Tibial artery (tissue), 4 donors: ENCODE measurements at regions not wholly inside any gene's neighbourhood (a gene's known extent, or its start where the extent isn't known, plus 50 kb on each side); places are given as distances from the start of the nearest gene placed in this dataset.

ENCODE experiments used
- DNase-seq, 2 donors: peaks; one replicate each; pipeline ENCODE4 v3.0.0-alpha.2; 2019
- H3K27ac ChIP-seq, 2 donors: fragments of 200-600 bp; sonication (generic) in 1 of 2; 1 replicate in 1 of 2; 2 replicates in 1 of 2; pipeline ENCODE4 v1.5.1; 2018 to 2019; ENCODE audit warnings: mild to moderate bottlenecking in 1 of 2
- H3K27me3 ChIP-seq, 2 donors: fragments of 200-600 bp; sonication (generic) in 1 of 2; one replicate each; pipeline versions ENCODE4 v1.5.1 to v1.6.0; 2016 to 2019
- H3K36me3 ChIP-seq, 3 donors: fragments of 200-600 bp; sonication (generic) in 2 of 3; one replicate each; pipeline ENCODE4 v1.5.1; 2016 to 2019; ENCODE audit warnings: mild to moderate bottlenecking in 2 of 3
- H3K4me1 ChIP-seq, 4 donors: fragments of 200-600 bp; sonication (generic) in 2 of 4; 1 replicate in 3 of 4; 2 replicates in 1 of 4; pipeline ENCODE4 v1.5.1; 2016 to 2019
- H3K4me3 ChIP-seq, 2 donors: fragments of 200-600 bp; sonication (generic) in 1 of 2; 1 replicate in 1 of 2; 2 replicates in 1 of 2; pipeline ENCODE4 v1.5.1; 2018 to 2019; ENCODE audit warnings: mild to moderate bottlenecking in 2 of 2
- H3K9me3 ChIP-seq, 3 donors: fragments of 200-600 bp; sonication (generic) in 1 of 3; one replicate each; pipeline ENCODE4 v1.5.1; 2016 to 2019
- intact Hi-C: fragments of 100-400 bp; cut with DNase I; formaldehyde crosslinking; loops from one replicate; pipeline ENCODE4 v1.15.0; 2023; ENCODE audit warnings: low total_unique reads
- TF ChIP-seq, protein P1 (sequence below), 2 experiments: fragments of 200-600 bp in 1 of 2; fragments of 450-650 bp in 1 of 2; IDR thresholded peaks; one replicate each; pipeline ENCODE4 v1.5.1; 2017 to 2019; ENCODE audit warnings: antibody characterized with exemption in 2 of 2, mild to moderate bottlenecking in 1 of 2, moderate library complexity in 1 of 2

DNA sequence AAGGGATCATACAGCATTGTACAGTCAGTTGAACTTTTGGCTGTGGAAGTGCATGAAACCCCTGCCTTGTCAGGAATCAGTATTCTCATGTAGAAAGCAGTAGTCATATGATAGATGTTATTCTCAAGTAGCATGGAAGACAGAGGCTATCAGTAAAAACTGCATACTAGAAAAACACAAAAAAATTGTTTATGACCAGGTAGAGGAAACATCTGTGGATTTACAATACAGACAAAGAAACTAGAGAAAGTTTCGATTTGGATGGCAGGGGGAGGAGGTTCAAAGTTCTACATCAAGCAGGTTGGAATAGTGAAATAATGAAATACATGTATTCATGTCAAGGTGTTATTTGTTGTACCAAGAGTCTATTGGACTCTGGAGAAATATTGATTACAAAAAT is 212.3 kb upstream of the DDI1 start:
- no peaks in the 10 kb centered on the region for H3K27me3 ChIP-seq
- H3K4me3 ChIP-seq, result no peak overlapping the region
- TF ChIP-seq, protein P1, sequence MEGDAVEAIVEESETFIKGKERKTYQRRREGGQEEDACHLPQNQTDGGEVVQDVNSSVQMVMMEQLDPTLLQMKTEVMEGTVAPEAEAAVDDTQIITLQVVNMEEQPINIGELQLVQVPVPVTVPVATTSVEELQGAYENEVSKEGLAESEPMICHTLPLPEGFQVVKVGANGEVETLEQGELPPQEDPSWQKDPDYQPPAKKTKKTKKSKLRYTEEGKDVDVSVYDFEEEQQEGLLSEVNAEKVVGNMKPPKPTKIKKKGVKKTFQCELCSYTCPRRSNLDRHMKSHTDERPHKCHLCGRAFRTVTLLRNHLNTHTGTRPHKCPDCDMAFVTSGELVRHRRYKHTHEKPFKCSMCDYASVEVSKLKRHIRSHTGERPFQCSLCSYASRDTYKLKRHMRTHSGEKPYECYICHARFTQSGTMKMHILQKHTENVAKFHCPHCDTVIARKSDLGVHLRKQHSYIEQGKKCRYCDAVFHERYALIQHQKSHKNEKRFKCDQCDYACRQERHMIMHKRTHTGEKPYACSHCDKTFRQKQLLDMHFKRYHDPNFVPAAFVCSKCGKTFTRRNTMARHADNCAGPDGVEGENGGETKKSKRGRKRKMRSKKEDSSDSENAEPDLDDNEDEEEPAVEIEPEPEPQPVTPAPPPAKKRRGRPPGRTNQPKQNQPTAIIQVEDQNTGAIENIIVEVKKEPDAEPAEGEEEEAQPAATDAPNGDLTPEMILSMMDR (IDR thresholded peaks at IDR 0.05), result no peak

DNA sequence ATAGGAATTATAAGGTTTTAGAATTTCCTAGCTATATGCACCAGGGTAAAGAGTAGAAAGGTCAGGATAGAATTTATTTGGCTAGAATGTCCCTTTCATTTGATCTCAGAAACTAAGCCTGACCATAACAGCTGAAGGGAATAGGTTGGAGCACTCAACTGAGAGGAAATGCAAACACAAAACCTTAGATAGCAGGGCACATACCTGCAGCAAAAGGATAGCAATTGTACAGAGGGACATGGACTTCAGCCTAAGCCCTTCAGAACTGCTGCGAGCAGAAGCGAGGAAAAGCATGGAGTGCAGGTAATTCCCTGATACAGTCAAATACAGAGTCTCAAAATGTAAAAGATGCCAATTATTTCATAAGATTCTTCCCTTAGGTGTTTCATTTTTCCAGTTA is 211.0 kb upstream of the DDI1 start:
- H3K36me3 ChIP-seq, result no peaks in the 10 kb centered on the region

More for the DNA sequence above, 212.3 kb upstream of the DDI1 start:
- H3K36me3 ChIP-seq, result no peaks in the 10 kb centered on the region
- no peak overlapping the region for H3K27ac ChIP-seq
- intact Hi-C loops, result no loop called here
- H3K9me3 ChIP-seq, result no peaks in the 10 kb centered on the region
- no peak for DNase-seq
- H3K4me1 ChIP-seq, result no peaks in the 10 kb centered on the region

DNA sequence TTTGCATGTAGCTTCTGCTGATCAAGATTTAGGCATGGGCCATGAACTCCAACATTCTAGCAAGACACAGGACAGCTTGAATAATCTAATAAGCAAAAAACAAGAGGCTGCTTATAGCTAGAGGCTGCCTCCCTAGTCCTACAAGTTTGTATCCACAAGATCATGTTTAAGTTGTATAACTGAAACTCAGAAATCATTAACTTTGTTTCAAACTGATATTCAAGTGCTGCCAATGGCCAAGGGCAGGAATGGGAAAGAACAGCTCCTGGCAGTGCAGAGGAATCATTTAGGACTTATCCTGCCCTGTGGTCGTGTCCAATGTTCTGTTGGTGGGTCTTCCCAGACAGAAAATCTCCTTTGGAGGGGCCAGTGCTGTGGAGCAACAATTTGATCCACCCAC is 209.6 kb upstream of the DDI1 start:
- Histone ChIP-seq H3K4me1 (no peaks in the 10 kb centered on the region), H3K4me3 (no peak overlapping the region), H3K9me3 (no peaks in the 10 kb centered on the region), H3K27ac (no peak overlapping the region), H3K27me3 (no peaks in the 10 kb centered on the region), H3K36me3 (no peaks in the 10 kb centered on the region)
- TF ChIP-seq, protein P1 (IDR thresholded peaks at IDR 0.05), result no peak
- no peak for DNase-seq
- intact Hi-C loops, result no loop called here

More for the DNA sequence above, 211.0 kb upstream of the DDI1 start:
- Histone ChIP-seq H3K4me3 (no peak overlapping the region), H3K27ac (no peak overlapping the region), H3K27me3 (no peaks in the 10 kb centered on the region), H3K9me3 (no peaks in the 10 kb centered on the region), H3K4me1 (no peaks in the 10 kb centered on the region)
- DNase-seq, result no peak
- intact Hi-C loops, result no loop called here
- TF ChIP-seq, protein P1 (IDR thresholded peaks at IDR 0.05), result no peak

DNA sequence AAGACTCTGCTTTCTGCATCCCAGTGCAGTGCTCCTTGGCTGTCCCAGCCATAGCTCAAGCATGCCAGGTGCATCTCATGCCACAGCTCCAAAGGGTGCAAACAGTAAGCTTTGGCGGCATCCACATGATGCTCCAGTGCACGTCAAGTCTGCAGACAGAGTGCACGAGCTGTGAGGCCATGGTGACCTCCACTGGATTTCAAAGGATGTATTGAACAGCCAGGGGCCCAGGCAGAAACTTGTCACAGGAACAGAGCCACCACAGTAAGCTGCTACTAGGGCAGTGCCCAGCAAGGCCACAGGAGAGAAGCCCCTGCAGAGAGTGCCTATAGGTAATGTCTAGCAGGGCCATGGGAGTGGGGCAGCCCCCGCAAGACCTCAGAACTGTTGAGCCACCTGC is 206.8 kb upstream of the DDI1 start:
- Histone ChIP-seq H3K9me3 (peaks cover 0 to 7% (median 0%) of the 10 kb centered on the region in 3 donors), H3K27me3 (no peaks in the 10 kb centered on the region), H3K4me3 (no peak overlapping the region), H3K27ac (no peak overlapping the region), H3K4me1 (no peaks in the 10 kb centered on the region), H3K36me3 (no peaks in the 10 kb centered on the region)
- TF ChIP-seq, protein P1 (IDR thresholded peaks at IDR 0.05), result no peak
- DNase-seq, result no peak
- intact Hi-C loops, result no loop called here

DNA sequence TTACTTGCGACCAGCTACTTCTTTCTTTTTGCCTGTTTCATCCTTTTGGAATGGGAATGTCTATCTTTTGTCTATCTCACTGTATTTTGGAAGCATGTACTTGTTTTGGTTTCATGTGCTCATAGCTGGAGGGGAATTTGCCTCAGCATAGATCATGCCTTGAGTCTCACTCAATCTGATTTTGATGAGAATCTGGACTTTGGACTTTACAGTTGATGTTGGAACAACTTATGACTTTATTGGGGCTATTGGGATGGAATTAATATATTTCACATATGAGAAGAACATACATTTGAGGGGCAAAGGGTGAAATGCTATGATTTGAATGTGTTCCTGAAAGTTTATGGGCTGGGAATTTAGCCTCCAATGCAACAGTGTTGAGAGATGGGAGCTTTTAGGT is 206.2 kb upstream of the DDI1 start:
- Histone ChIP-seq H3K9me3 (peaks cover 0 to 7% (median 0%) of the 10 kb centered on the region in 3 donors), H3K27me3 (no peaks in the 10 kb centered on the region), H3K4me3 (no peak overlapping the region), H3K36me3 (no peaks in the 10 kb centered on the region), H3K27ac (no peak overlapping the region), H3K4me1 (peaks cover 0 to under 1% (median 0%) of the 10 kb centered on the region in 4 donors)
- intact Hi-C loops, result no loop called here
- TF ChIP-seq, protein P1 (IDR thresholded peaks at IDR 0.05), result no peak
- DNase-seq, result no peak

DNA sequence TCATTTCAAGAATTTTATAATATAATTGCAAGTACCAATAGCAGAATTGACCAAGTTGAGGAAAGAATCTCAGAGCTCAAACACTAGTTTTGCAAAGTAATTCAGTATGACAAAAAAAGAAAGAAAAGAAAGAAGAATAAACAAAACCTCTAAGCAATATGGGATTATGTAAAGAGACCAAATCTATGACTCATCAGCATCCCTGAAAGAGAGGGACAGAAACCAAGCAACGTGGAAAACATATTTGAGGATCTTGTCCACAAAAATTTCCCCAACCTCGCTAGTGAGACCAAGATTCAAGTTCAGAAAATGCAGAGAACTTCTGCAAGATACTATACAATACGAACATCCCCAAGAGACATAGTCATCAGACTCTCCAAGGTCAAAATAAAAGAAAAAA is 203.7 kb upstream of the DDI1 start:
- Histone ChIP-seq H3K4me3 (no peak overlapping the region), H3K27me3 (no peaks in the 10 kb centered on the region), H3K9me3 (peaks cover 0 to 7% (median 0%) of the 10 kb centered on the region in 3 donors), H3K36me3 (no peaks in the 10 kb centered on the region), H3K4me1 (peaks cover 0 to 2% (median 0%) of the 10 kb centered on the region in 4 donors), H3K27ac (no peak overlapping the region)
- no peak for DNase-seq
- TF ChIP-seq, protein P1 (IDR thresholded peaks at IDR 0.05), result no peak
- intact Hi-C loops, result no loop called here
